OCI-LY3 (cell line): ENCODE measurements at regions not wholly inside any gene's neighbourhood (a gene's known extent, or its start where the extent isn't known, plus 50 kb on each side); places are given as distances from the start of the nearest gene placed in this dataset.

Experiments
- H2AFZ ChIP-seq: fragments of 200-600, 300-600 bp; shearing (Covaris generic); 2 replicates; pipeline ENCODE4 v1.6.0; 2014; ENCODE audit warnings: antibody characterized with exemption, low read depth, low read length
- H3K27ac ChIP-seq: fragments of 200-600, 300-600 bp; sonication (generic); 2 replicates; pipeline ENCODE4 v1.5.1; 2014; ENCODE audit warnings: mild to moderate bottlenecking, low read length, moderate library complexity, mixed read lengths
- H3K27me3 ChIP-seq: fragments of 200-600, 300-600 bp; sonication (generic); 2 replicates; pipeline ENCODE4 v1.6.1; 2014; ENCODE audit warnings: low read depth, low read length, mixed read lengths
- H3K36me3 ChIP-seq: fragments of 200-600, 300-600 bp; sonication (generic); replicated peaks from 2 replicates; pipeline ENCODE3; 2014; ENCODE audit warnings: low read depth, low read length, mixed read lengths
- H3K4me1 ChIP-seq: fragments of 300-600, 200-600 bp; sonication (generic); 2 replicates; pipeline ENCODE4 v1.6.1; 2014; ENCODE audit warnings: low read length, mixed read lengths
- H3K4me2 ChIP-seq: fragments of 200-600, 300-600 bp; sonication (generic); 2 replicates; pipeline ENCODE4 v1.6.1; 2014; ENCODE audit warnings: low read length, mixed read lengths
- H3K4me3 ChIP-seq: fragments of 300-600, 200-600 bp; sonication (generic); 2 replicates; pipeline ENCODE4 v1.5.1; 2014; ENCODE audit warnings: antibody characterized with exemption, mild to moderate bottlenecking, low read length, moderate library complexity
- H3K79me2 ChIP-seq: fragments of 300-600, 200-600 bp; shearing (Covaris generic); 2 replicates; pipeline ENCODE4 v1.6.1; 2014; ENCODE audit warnings: mild to moderate bottlenecking, low read length, mixed read lengths
- H3K9ac ChIP-seq: fragments of 300-600, 200-600 bp; shearing (Covaris generic); 2 replicates; pipeline ENCODE4 v1.6.0; 2014; ENCODE audit warnings: mild to moderate bottlenecking, low read length, moderate library complexity
- H3K9me3 ChIP-seq: fragments of 200-600, 300-600 bp; shearing (Covaris generic); 2 replicates; pipeline ENCODE4 v1.6.1; 2014; ENCODE audit warnings: low read length, mixed read lengths; ENCODE audit not compliant: insufficient read depth
- H4K20me1 ChIP-seq: fragments of 200-600, 300-600 bp; sonication (generic); 2 replicates; pipeline ENCODE4 v1.6.1; 2016; ENCODE audit warnings: low read length, mixed read lengths; ENCODE audit not compliant: insufficient read depth
- EZH2phosphoT487 ChIP-seq: fragments of 200-600 bp; shearing (Covaris generic); IDR thresholded peaks from 2 replicates; pipeline ENCODE4 v1.6.1; 2018; ENCODE audit warnings: antibody characterized with exemption, mixed run types, low read depth
- TF ChIP-seq, protein P1 (sequence below): fragments of 200-600, 300-600 bp; sonication (generic); IDR thresholded peaks from 2 replicates; pipeline ENCODE4 v1.5.1; 2014; ENCODE audit warnings: antibody characterized with exemption, low read length, low read depth

DNA sequence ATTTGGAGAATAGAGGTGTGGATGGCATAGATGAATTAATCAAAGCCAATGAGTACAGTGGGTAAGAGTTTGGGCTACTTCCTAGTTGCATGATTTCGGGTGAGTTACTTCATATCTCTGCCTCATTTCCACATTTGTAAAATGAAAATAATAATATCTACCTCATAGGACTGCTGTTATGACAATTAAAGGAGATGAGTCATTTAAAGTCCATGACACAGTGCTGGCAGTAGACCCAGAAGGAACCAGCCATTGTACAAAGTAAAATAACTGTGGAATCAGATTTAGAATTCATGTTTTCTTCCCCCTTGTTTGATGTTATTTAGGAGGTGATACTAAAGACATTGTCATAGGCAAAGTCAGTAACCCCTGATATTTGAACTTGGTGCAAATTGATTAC, 139.5 kb upstream of the SLC27A6 start:
- H3K9ac ChIP-seq = no peak overlapping the region
- no peaks in the 10 kb centered on the region for H3K79me2 ChIP-seq
- no peaks in the 10 kb centered on the region for H4K20me1 ChIP-seq
- no peak for TF ChIP-seq EZH2phosphoT487
- no peaks in the 10 kb centered on the region for H3K36me3 ChIP-seq
- H3K4me3 ChIP-seq = no peak overlapping the region
- no peaks in the 10 kb centered on the region for H3K4me1 ChIP-seq
- no peak overlapping the region for H3K27ac ChIP-seq
- no peak overlapping the region for H2AFZ ChIP-seq
- H3K9me3 ChIP-seq = no peaks in the 10 kb centered on the region
- H3K4me2 ChIP-seq = no peak overlapping the region
- no peaks in the 10 kb centered on the region for H3K27me3 ChIP-seq

DNA sequence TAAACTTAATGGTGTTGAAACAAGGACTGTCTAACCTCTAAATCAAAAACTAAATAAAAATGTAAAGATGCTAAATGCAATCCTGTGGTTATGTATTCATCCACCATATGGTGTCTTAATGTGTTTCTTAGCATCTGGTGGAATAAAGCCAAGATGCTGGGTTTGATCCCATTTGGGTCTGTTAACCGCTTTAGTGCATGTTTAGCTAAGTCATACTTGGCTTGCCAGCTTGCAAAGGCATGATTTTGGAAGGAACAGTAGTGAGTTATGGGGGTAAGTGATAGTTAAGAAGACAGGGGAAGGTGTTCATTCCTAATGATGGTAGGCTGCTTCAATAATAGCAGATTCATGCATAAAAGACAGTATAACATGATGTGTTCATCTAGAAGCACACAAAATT, 139.0 kb upstream of the SLC27A6 start:
- Histone ChIP-seq H4K20me1 (no peaks in the 10 kb centered on the region), H3K4me1 (no peaks in the 10 kb centered on the region)

DNA sequence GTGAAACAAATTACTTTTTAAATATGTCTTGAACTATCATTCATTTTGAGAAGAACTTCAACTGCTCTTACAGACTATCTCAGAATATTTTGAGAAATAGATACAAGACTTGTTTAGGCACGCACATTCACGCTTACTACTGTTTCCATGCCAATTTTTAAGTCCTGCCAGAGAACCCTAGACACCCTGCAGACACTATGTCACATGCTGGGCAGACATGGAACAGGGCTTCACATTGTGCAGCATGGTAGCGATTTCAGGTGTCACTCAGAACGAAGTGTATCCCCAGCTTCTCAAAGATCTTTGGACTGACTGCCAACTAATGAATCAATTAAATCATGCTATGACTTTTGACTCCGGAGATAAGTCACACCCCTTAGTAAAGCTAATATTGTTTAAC, 128.7 kb upstream of the SLC27A6 start:
- Histone ChIP-seq H3K4me3 (no peak overlapping the region), H3K4me1 (no peaks in the 10 kb centered on the region), H3K79me2 (no peaks in the 10 kb centered on the region), H2AFZ (no peak overlapping the region), H3K36me3 (no peaks in the 10 kb centered on the region), H3K9ac (no peak overlapping the region), H4K20me1 (no peaks in the 10 kb centered on the region), H3K27ac (no peak overlapping the region), H3K4me2 (no peak overlapping the region), H3K27me3 (no peaks in the 10 kb centered on the region), H3K9me3 (no peaks in the 10 kb centered on the region)
- no peak for TF ChIP-seq EZH2phosphoT487
- TF ChIP-seq, protein P1, sequence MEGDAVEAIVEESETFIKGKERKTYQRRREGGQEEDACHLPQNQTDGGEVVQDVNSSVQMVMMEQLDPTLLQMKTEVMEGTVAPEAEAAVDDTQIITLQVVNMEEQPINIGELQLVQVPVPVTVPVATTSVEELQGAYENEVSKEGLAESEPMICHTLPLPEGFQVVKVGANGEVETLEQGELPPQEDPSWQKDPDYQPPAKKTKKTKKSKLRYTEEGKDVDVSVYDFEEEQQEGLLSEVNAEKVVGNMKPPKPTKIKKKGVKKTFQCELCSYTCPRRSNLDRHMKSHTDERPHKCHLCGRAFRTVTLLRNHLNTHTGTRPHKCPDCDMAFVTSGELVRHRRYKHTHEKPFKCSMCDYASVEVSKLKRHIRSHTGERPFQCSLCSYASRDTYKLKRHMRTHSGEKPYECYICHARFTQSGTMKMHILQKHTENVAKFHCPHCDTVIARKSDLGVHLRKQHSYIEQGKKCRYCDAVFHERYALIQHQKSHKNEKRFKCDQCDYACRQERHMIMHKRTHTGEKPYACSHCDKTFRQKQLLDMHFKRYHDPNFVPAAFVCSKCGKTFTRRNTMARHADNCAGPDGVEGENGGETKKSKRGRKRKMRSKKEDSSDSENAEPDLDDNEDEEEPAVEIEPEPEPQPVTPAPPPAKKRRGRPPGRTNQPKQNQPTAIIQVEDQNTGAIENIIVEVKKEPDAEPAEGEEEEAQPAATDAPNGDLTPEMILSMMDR = no peak

More for the DNA sequence above, 139.0 kb upstream of the SLC27A6 start:
- no peaks in the 10 kb centered on the region for H3K9me3 ChIP-seq
- H3K4me2 ChIP-seq = no peak overlapping the region
- H2AFZ ChIP-seq = no peak overlapping the region
- no peaks in the 10 kb centered on the region for H3K27me3 ChIP-seq
- TF ChIP-seq, protein P1 = no peak
- no peak for TF ChIP-seq EZH2phosphoT487
- no peak overlapping the region for H3K9ac ChIP-seq
- H3K79me2 ChIP-seq = no peaks in the 10 kb centered on the region
- H3K27ac ChIP-seq = no peak overlapping the region
- no peak overlapping the region for H3K4me3 ChIP-seq
- no peaks in the 10 kb centered on the region for H3K36me3 ChIP-seq

DNA sequence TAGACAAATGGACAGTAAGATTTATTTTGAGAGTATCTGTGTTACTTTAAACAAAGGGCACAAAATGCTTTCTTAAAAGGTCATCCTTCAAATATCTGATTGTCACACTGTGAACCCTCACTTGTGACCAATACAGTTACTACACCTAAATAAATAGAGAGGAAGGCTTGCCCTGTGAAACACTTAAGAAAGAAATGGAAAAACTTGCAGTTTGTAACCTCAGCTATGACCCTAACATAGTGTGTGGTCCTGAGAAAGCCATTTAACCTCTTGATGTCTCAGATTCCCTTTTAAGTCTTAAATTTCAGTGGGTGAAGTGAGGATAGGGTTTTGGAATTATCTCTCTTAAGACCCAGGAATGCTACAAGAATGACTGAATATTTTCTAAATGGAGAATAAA, 126.7 kb upstream of the SLC27A6 start:
- TF ChIP-seq, protein P1 = no peak
- TF ChIP-seq EZH2phosphoT487 = no peak
- Histone ChIP-seq H3K9ac (no peak overlapping the region), H3K4me1 (no peaks in the 10 kb centered on the region), H4K20me1 (no peaks in the 10 kb centered on the region), H3K79me2 (no peaks in the 10 kb centered on the region), H3K27me3 (no peaks in the 10 kb centered on the region), H3K36me3 (no peaks in the 10 kb centered on the region), H2AFZ (no peak overlapping the region), H3K9me3 (no peaks in the 10 kb centered on the region), H3K4me2 (no peak overlapping the region), H3K4me3 (no peak overlapping the region), H3K27ac (no peak overlapping the region)

DNA sequence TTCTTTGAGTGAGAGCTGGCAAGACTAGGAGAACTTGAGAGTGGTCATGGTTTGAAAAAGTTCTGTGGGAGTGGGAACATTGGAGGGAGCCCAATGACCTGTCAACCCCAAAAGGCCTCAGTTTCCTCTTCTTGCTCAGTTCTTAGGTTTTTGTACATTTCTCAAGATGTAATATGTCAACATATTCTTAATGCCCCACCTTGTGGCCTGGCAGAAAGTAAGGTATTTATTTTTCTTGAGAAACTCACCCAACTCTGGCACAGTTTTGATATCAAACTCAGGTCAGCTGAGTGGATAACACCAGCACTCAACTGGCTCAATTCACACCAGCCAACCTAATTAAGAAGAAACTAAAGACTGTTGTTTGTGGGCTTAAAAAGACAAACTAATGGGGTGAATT, 123.0 kb upstream of the SLC27A6 start:
- no peaks in the 10 kb centered on the region for H3K4me1 ChIP-seq

More for the DNA sequence above, 123.0 kb upstream of the SLC27A6 start:
- Histone ChIP-seq H3K36me3 (no peaks in the 10 kb centered on the region), H3K79me2 (no peaks in the 10 kb centered on the region), H3K9ac (no peak overlapping the region), H3K27ac (no peak overlapping the region), H3K27me3 (no peaks in the 10 kb centered on the region), H3K4me2 (no peak overlapping the region), H3K4me3 (no peak overlapping the region), H3K9me3 (no peaks in the 10 kb centered on the region), H2AFZ (no peak overlapping the region), H4K20me1 (no peaks in the 10 kb centered on the region)
- TF ChIP-seq, protein P1 = no peak; the same call in 1 of the 2 replicates
- TF ChIP-seq EZH2phosphoT487 = no peak
